Large intestine (tissue), 3 donors: ENCODE measurements at regions not wholly inside any gene's neighbourhood (a gene's known extent, or its start where the extent isn't known, plus 50 kb on each side); places are given as distances from the start of the nearest gene placed in this dataset.

ENCODE experiments used
- DNase-seq, 2 donors: peaks; one replicate each; pipeline versions ENCODE4 v3.0.0 to v3.0.0-alpha.2; 2013
- H3K27ac ChIP-seq: one replicate; pipeline ENCODE4 v1.5.1; 2013; ENCODE audit warnings: low read length
- H3K27me3 ChIP-seq: 2 replicates; pipeline ENCODE4 v1.6.1; 2013; ENCODE audit warnings: low read length; ENCODE audit not compliant: control insufficient read depth, insufficient read depth
- H3K36me3 ChIP-seq: 2 replicates; pipeline ENCODE4 v1.6.1; 2013; ENCODE audit warnings: low read length; ENCODE audit not compliant: control insufficient read depth, insufficient read depth
- H3K4me1 ChIP-seq: one replicate; pipeline ENCODE4 v1.6.1; 2013; ENCODE audit warnings: low read length; ENCODE audit not compliant: control insufficient read depth, insufficient read depth
- H3K4me3 ChIP-seq: one replicate; pipeline ENCODE4 v1.5.1; 2013; ENCODE audit warnings: low read length
- H3K9me3 ChIP-seq: one replicate; pipeline ENCODE4 v1.6.1; 2013; ENCODE audit warnings: mild to moderate bottlenecking, low read depth, low read length, moderate library complexity; ENCODE audit not compliant: control insufficient read depth
- WGBS: methylation state at CpG from one replicate; pipeline ENCODE4 v1.1.5; 2013; ENCODE audit warnings: low lambda C conversion rate; ENCODE audit not compliant: insufficient coverage; 5-methylcytosine and 5-hydroxymethylcytosine counted together

DNA sequence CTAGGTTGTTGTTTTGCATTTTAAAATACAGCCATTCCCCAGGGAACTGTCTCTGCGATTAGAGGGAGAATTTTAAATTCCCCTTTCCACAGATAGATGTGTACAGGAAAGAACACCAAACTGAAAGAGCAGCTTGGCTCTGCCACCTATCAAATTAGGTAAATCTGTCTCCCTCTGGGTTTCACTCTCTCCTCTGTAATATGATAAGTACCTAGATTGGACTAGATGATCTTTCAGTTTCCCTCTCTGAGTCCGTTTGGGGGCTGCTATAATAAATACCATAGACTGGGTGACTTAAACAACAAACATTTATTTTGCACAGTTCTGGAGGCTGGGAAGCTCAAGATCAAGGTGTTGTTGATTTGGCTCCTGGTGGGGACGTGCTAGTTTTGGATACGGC is 186.0 kb downstream of the KIF20B start:
- 60% methylated on average over 2 of the region's 4 CpGs for WGBS
- no peak for DNase-seq
- Histone ChIP-seq H3K4me1 (no peaks in the 10 kb centered on the region), H3K4me3 (no peak overlapping the region), H3K36me3 (no peaks in the 10 kb centered on the region), H3K27me3 (no peaks in the 10 kb centered on the region), H3K27ac (no peak overlapping the region), H3K9me3 (no peaks in the 10 kb centered on the region)

DNA sequence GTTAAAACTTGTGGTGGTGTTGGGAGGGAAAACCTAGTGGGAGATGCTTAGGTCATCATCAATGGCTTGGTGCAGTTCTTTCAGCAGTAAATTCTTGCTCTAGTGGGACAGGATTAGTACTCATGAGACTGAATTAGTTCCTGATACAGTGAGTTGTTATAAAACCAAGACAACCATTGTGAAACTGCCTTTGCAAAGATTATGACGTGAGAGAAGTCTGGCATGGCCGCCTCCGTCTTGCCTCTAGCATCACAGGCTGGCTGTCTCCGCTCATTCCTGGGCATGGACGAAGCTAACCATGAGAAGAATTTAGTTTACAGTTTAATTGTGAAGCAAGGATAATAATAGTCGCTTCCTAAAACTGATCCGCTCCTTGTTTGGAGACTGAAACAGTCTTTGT is 186.4 kb downstream of the KIF20B start:
- no peaks in the 10 kb centered on the region for H3K4me1 ChIP-seq
- 37% methylated on average over 3 of the region's 7 CpGs for whole genome bisulfite sequencing
- no peak overlapping the region for H3K27ac ChIP-seq
- H3K4me3 ChIP-seq = no peak overlapping the region
- H3K9me3 ChIP-seq = no peaks in the 10 kb centered on the region
- DNase-seq = no peak
- no peaks in the 10 kb centered on the region for H3K27me3 ChIP-seq
- H3K36me3 ChIP-seq = no peaks in the 10 kb centered on the region

DNA sequence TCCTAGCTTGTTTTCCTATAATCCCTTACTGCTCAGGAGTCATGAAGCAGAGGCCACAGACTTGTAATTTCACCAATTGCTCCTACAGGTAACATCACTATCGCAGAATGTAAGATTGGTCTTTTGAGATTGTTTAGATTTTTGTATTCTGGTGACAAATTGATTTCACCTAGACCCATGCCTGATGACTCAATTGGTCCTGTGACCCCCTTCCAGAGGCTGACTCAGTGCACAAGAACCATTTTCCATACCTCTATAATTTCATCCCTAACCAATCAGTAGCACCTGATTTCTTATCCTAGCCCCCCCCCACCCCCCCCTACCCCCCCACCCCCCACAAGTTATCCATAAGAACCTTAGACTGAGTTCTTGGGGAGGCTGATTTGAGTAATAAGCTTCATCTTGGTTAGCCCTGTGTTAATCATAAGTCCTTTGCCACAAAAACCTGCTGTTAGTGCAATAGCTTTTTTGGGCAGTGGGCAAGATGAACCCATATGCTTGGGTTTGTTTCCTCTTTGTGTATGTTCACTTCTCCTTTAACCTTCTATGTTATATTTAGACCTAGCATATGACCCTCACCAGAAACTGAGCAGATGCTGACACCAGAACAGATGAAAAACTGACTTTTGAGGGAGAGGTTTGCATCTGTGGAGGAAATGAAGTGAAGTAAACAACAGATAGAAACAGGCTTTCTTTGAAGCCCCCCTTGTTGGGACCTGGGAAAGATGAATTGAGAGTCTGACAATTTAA is 187.1 kb downstream of the KIF20B start:
- no CpG with 5 or more reads among the region's 1 CpG for WGBS
- H3K4me3 ChIP-seq = no peak overlapping the region
- no peak for DNase-seq
- H3K27ac ChIP-seq = no peak overlapping the region
- H3K36me3 ChIP-seq = no peaks in the 10 kb centered on the region
- H3K9me3 ChIP-seq = no peaks in the 10 kb centered on the region
- H3K27me3 ChIP-seq = no peaks in the 10 kb centered on the region
- H3K4me1 ChIP-seq = no peaks in the 10 kb centered on the region

DNA sequence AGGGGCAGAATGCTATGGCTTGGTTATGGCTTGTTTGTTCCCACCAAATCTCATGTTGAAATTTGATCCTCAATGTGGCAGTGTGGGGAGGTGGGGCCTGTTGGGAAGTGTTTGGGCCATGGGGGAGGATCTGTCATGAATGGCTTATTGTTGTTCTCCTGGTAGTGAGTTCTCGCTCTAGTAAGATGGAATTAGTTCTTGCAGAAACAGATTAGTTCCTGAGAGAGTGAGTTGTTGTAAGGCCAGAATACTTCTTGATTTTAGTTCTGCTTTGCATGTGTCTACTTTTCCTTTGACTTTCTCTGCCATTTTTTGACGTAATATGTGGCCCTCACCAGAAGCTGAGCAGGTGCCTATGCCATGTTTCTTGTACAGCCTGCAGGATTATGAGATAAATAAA is 188.2 kb downstream of the KIF20B start:
- Histone ChIP-seq H3K27me3 (no peaks in the 10 kb centered on the region), H3K4me3 (no peak overlapping the region), H3K27ac (no peak overlapping the region), H3K9me3 (no peaks in the 10 kb centered on the region), H3K4me1 (no peaks in the 10 kb centered on the region), H3K36me3 (no peaks in the 10 kb centered on the region)
- no CpG with 5 or more reads among the region's 2 CpGs for WGBS
- no peak for DNase-seq

DNA sequence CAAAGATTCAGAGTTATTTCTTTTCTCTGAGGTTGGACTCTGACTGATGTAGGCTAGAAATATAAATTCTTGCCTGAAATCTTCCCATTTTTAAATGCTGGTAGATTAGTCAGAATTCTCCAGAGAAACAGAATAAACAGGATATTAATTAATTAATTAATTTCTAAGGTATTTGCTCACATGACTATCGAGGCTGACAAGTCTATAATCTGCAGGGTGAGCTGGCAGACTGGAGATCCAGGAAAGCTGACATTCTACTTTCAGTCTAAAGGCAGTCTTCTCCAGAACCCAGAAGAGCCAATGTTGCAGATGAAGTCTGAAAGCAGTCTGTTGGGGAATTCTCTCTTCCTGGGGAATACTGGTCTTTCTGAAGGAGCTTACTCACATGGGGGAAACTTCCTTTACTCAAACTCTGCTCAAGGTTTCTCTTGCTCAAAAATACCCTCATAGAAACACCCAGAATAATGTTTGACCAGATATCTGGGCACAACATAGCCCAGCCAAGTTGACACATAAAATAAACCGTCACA is 189.7 kb downstream of the KIF20B start:
- Histone ChIP-seq H3K27me3 (no peaks in the 10 kb centered on the region), H3K4me1 (no peaks in the 10 kb centered on the region), H3K9me3 (no peaks in the 10 kb centered on the region), H3K36me3 (no peaks in the 10 kb centered on the region), H3K4me3 (no peak overlapping the region), H3K27ac (no peak overlapping the region)
- no peak for DNase-seq
- WGBS = 80% methylated on average over 1 of the region's 2 CpGs

DNA sequence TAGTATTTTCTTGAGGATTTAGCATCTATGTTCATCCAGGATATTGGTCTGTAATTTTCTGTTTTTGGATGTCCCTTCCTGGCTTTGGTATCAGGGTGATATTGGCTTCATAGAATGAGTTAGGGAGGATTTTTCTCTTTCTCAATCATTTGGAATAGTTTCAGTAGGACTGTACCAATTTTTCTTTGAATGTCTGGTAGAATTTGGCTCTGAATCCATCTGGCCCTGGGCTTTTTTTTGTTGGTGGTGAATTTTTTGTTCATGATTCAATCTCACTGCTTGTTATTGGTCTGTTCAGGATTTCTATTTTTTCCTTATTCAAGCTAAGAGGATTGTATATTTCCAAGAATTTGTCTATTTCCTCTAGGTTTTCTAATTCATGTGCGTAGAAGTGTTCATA is 192.7 kb downstream of the KIF20B start:
- 100% methylated on average over 1 of the region's 1 CpG for WGBS

DNA sequence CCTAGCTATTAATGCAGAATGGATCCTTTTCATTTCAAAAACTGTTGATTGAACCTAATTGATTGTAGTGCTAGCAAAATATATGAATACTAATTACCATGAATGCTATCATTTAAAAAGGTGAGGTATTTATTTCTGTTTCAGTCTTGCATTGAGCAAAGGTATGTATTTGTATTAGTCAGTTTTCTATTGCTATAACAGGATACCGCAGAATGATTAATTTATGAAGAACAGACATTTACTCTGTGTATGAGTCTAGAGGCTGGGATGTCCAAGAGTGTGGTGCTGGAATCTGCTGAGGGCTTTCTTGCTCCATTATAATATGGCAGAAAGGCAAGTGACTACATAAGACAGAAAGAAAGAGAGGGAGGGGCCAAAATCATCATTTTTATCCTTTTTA is 199.2 kb downstream of the KIF20B start:
- H3K4me1 ChIP-seq = no peaks in the 10 kb centered on the region
- no peaks in the 10 kb centered on the region for H3K27me3 ChIP-seq
- H3K4me3 ChIP-seq = no peak overlapping the region
- no peaks in the 10 kb centered on the region for H3K9me3 ChIP-seq
- no peaks in the 10 kb centered on the region for H3K36me3 ChIP-seq
- no peak for DNase-seq
- no peak overlapping the region for H3K27ac ChIP-seq
- WGBS = no CpG with 5 or more reads among the region's 1 CpG

More for the DNA sequence above, 192.7 kb downstream of the KIF20B start:
- Histone ChIP-seq H3K36me3 (no peaks in the 10 kb centered on the region), H3K27ac (no peak overlapping the region), H3K9me3 (no peaks in the 10 kb centered on the region), H3K4me1 (no peaks in the 10 kb centered on the region), H3K4me3 (no peak overlapping the region), H3K27me3 (no peaks in the 10 kb centered on the region)
- no peak for DNase-seq

DNA sequence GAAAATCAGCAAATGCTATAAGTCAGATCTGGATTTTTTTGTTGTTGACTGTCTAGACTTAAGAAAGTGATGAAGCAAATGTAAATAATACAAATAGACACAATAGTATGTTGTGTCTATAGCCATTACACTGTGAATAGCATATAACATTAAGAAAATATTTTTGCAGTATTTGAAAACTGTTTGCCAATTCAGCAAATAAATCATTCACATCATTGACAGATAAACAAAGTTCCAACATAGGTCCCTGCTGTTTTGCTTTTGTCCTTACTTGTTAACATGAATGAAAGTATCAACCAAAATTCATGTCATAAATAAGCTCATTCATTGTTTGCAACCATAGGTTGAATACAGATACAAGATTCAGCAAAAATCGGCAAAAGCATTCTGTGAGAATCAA is 200.5 kb downstream of the KIF20B start:
- 100% methylated on average over 1 of the region's 1 CpG for WGBS

DNA sequence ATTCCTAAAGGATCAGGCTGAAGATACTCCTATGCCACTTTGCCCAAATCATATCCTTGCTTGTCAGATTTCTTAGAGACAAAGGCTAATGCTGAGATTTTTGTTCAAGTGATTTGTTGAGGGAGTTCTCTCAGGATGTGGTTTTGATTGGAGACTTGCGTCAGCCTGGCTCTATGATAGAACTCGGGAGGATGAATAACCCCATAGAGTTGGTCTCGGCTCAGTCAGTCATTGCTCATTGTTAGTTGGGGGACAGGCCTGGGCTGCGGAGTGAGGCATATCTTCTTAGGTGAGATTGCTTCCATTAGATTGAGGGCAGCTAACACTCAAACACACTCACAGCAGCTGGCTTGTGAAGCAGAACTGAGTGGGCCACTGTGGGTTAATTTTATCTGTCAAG is 203.4 kb downstream of the KIF20B start:
- WGBS = no CpG with 5 or more reads among the region's 4 CpGs
- no peak overlapping the region for H3K27ac ChIP-seq

More for the DNA sequence above, 200.5 kb downstream of the KIF20B start:
- no peak for DNase-seq
- no peaks in the 10 kb centered on the region for H3K36me3 ChIP-seq
- H3K4me3 ChIP-seq = no peak overlapping the region
- H3K27ac ChIP-seq = no peak overlapping the region
- no peaks in the 10 kb centered on the region for H3K4me1 ChIP-seq
- H3K9me3 ChIP-seq = no peaks in the 10 kb centered on the region
- H3K27me3 ChIP-seq = no peaks in the 10 kb centered on the region

DNA sequence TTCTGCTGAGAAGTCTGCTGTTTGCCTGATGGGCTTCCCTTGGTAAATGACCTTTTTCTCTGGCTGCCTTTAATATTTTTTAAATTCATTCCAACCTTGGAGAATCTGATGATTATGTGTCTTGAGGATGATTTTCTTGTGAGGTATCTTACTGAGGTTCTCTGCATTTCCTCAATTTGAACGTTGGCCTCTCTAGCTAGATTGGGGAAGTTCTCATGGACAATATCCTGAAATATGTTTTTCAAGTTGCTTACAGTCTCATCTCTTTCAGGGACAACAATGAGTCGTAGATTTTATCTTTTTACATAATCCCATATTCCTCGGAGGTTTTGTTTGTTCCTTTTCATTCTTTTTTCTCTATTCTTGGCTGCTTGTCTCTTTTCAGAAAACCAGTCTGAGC is 208.4 kb downstream of the KIF20B start:
- no peak overlapping the region for H3K4me3 ChIP-seq
- H3K27ac ChIP-seq = no peak overlapping the region
- no peaks in the 10 kb centered on the region for H3K9me3 ChIP-seq
- no peak for DNase-seq
- no peaks in the 10 kb centered on the region for H3K36me3 ChIP-seq
- no peaks in the 10 kb centered on the region for H3K4me1 ChIP-seq
- WGBS = 73% methylated on average over 3 of the region's 3 CpGs
- no peaks in the 10 kb centered on the region for H3K27me3 ChIP-seq

More for the DNA sequence above, 203.4 kb downstream of the KIF20B start:
- Histone ChIP-seq H3K27me3 (no peaks in the 10 kb centered on the region), H3K4me1 (no peaks in the 10 kb centered on the region), H3K36me3 (no peaks in the 10 kb centered on the region), H3K9me3 (no peaks in the 10 kb centered on the region), H3K4me3 (no peak overlapping the region)
- no peak for DNase-seq

DNA sequence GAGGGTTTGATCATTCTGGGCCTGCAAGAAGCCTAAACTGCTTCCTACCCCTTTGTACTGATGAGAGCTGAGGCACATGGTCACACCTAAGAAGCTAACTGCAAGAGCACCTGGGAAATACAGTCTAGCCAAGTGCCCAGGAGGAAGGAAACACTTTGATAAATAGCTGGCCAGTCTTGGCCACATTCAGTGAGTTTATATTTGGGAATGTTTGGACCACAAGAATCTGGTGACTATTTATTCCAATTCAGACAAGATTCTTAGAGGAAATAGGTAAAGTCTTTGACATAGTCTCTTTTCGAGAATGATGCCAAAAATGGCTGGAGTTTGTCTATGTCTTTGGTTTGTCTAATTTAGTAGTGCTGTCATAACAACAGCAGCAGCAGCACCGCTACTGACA is 213.6 kb downstream of the KIF20B start:
- DNase-seq = no peak
- Histone ChIP-seq H3K27me3 (no peaks in the 10 kb centered on the region), H3K36me3 (no peaks in the 10 kb centered on the region), H3K4me3 (no peak overlapping the region), H3K9me3 (no peaks in the 10 kb centered on the region), H3K4me1 (no peaks in the 10 kb centered on the region), H3K27ac (no peak overlapping the region)
- WGBS = 80% methylated on average over 1 of the region's 2 CpGs
